Activated naive CD4-positive, alpha-beta T cell treated with Interleukin-2 at 50 U/mL for 16 hours (primary cell): ENCODE measurements at regions not wholly inside any gene's neighbourhood (a gene's known extent, or its start where the extent isn't known, plus 50 kb on each side); places are given as distances from the start of the nearest gene placed in this dataset.

Experiments
- DNase-seq: peaks from one replicate; pipeline ENCODE4 v3.0.0-alpha.2; 2020

DNA sequence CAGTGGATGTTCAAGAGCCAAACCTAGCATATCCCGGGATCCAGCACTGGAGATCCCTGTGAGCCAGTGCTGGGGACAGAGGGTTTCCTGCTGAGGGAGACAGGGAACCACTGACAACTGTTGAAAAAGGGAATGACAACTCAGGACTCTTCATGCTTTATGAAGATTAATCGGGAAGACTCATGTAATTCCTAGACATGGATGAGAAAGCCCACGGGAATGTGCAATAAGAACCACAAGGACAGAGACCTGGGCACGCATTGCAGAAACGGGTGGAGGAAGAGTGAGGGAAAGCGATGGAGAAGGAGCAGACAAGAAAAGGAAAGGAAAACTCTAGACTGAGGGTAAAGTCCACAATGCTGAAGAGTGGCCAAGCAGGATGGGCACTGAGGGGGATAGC lies 296.0 kb downstream of the PCNX1 start:
- DNase-seq, result no peak

DNA sequence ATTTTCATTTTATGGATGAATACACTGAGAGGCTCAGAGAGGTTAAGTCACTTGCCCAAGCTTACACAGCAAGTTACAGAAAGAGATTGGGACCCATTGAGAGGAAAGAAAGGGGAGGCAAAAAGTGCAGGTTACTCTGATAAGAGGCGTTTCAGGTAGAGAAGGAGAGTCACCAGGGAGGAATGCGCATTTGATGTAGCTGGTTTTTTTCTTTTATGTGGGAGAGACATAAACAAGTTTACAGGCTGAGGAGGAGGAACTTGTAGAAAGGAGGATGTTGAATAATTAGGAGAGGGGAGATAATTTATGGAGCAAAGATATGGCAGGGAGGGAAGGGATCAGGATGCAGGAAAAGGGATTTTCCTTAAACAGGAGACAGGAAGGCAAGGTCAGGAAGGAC lies 297.0 kb downstream of the PCNX1 start:
- no peak for DNase-seq

DNA sequence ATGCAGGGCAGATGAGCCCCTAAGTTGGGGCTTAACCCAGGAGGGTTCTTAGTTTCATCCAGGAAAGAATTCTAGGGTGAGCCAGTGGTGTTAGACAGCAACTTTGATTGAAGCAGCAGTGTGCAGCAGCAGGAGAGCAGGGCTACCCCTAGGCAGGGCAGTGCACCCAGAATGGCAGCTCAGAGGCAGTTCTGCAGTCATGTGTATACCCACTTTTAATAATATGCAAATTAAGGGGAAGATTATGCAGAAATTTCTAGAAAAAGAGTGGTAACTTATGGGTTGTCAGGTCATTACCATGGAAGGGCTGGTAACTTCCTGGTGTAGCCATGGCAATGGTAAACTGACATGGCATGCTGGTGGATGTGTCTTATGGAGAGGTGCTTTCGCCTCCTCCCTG lies 297.5 kb downstream of the PCNX1 start:
- no peak for DNase-seq

DNA sequence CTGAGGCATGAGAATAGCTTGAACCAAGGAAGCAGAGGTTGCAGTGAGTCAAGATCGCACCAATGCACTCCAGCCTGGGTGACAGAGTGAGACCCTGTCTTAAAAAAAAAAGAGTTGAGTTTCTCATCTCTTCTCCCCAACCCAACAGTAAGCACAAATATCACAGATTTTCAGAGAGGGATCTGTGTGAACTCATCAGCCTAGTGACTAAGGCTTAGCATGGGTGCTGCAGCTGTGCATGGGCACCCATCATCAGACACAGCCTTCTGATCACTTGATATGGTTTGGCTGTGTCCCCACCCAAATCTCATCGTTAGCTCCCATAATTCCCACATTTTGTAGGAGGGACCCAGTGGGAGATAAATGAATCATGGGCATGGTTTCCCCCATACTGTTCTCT lies 298.9 kb downstream of the PCNX1 start:
- DNase-seq, result no peak

DNA sequence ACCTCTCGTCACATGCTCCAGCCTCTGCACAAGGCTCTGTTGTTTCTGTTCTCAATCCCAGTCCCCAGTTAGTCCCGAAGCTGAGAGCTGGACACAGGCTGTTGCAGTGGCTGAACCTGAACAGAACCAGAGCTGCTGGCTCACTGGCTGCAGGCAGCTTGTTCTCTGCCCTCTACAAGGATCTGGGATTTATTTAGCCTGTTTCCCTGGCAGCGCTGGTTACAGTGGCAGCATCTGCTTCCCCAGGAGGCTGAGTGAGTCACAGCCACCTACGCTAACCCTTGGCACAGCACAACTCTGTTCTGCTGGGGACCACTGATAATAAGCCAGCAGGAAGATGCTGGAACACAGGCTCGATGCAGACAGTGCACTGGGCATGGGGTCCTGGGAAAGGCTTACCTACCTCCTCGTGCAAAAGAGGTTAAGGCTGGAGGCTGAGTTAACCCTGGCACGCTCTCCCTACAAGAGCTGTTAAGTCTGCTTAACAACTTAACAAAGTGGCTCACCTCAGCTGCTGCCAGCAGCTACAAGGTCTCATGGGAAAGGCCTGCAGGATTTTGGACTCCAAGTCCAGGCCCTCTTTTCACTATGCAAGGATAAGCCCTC lies 299.6 kb downstream of the PCNX1 start:
- DNase-seq, result no peak

DNA sequence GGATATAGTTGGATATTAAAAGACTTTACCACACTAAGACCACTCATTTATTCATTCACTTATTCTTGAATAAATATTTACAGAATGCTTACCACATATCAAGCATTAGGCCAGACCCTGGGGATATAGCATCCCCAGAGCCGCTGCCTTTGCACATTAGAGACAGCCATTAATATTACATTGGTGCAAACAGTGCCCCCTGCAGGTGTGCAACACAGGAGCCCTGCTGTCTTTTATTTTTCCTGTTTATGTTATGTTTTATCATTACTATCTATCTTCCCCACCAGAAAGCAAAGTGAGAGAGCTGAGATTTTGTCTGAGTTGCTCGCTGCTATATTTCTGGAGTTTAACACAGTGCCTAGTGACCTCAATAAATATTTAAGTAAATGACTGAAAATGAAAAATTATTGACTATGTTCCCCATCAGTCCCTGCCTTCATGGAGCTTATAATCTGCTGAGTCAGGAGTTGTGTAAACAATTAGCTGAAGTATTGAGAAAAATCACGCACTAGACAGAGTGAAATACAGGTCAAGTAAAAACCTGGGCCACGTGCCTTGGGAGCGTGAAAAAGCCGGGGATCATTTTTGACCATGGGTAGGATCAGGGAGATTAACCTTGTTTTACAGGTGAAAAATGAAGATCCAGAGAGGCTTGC lies 301.6 kb downstream of the PCNX1 start:
- no peak for DNase-seq

DNA sequence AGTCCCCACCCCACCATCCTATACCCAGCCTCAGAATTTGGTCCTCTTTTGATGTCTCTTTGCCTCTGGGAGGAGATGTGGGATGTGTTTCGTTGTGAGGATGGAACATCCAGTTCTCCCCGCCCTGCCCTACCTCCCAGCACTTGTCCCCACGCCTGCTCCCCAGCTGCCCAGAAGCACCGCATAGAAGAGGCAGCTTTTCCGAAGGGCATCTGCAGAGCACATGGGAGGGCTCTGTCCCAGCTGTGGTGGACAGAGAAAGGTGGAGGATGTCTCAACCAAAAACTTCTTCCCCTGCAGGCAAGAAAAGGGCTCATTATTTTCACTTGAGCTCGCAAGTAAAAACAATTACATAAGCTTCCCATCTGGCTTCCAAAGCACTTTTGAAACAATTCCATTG lies 302.6 kb downstream of the PCNX1 start:
- DNase-seq, result no peak

DNA sequence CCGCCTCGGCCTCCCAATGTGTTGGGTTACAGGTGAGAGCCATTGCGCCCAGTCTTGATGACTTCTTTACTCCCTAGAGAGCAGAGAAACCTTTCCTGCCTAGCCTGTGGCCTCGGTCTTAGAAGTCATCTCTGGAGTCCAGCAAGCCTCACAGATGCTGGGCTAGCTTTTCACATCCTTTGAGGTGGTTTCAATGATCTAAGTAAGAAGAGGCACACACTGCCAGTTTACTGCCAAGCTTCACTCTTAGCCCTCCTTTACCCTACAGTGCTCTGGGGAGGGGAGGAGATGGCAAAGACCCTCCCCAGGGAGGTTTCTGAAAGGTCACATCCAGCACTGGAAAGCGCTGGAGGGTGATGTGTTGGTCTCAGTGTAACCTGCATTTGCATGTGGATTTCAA lies 304.8 kb downstream of the PCNX1 start:
- DNase-seq, result no peak

DNA sequence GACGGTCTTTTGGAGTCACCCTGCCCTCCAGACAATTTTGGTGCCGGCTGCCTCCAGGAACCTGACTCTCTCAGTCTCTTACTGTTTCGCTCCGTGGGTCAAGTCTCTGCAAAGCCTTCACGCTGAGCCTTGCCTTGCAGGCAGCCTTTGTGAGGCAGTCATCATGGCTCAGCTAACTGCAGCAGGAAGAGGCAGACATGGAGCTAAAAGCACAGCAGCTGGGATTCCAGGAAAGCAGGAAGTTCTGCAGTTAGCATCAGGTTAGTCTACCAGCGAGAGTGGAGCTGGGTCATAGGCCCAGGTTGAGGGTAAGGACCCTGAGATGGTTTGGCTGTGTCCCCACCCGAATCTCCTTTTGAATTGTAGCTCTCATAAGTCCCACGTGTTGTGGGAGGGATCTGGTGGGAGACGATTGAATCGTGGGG lies 305.4 kb downstream of the PCNX1 start:
- DNase-seq, result no peak

DNA sequence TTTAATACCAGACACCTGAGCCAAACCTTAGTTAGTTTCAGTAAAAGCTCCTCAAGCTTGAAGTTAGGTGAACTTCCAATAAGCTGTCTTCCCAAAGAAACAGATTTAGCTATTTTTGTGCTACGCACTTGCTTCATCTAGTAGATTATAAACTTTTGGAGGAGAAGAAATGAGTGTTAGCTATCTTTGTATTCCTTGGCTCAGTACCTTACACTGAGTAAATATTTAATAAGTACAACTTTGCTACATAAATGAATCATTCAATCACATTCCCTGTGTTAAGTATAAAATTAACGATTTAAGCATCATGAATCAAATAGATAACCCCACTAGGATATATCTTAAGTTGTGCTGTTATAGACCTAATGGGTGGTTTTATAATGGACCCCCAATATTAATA lies 307.0 kb downstream of the PCNX1 start:
- no peak for DNase-seq

DNA sequence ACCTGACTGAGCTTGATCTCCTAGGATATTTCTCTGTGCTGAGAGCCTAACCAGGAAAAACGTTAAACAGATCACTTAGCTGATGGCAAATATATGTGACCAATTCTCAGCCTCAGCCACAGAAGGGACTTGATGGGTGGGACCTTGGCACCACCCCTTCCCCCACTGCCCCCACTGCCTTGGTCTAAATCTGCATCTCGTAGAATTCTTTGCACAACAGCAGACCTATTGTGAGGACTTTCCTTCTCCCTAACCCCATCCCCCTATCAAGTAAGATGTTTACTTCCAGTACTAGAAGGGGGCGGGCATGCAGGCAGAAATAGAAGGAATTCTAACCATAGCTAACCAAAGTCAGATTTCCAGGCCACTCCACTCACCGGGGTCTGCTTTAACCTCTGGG lies 313.2 kb downstream of the PCNX1 start:
- DNase-seq, result no peak

DNA sequence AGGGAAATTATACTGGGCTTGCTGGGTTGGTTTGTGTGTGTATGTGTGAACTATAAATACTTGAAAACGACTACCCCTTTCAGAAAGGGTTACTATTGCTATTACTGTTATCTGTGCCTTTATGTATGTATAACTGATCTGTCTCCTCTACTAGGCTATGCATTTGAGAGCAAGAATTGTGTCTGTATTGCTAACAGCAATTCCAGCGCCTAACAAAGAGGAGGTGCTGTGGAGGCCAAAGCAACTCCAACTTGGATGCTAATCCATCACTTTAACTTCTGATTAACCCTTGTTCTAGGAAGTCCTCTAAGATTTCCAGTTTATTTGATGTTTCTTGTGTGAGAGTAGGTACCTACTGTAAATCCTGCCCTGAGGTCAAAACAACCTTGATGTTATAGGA lies 313.9 kb downstream of the PCNX1 start:
- no peak for DNase-seq

DNA sequence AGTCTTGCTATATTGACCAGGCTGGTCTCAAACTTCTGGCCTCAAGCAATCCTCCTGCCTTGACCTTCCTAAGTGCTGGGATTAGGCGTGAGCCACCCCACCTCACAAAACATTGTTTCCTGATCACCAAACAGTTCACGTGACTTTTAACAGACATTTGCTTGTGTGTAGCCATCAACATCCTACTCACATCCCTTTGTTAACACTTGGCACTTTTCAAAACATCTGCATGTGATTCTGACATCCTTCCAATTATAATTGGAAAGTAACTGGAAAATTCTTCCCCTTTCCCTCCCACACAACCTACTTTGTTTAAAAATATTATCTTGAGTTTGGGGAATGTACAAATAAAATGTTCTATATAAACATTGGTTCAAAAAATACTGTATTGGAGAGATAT lies 317.9 kb downstream of the PCNX1 start:
- no peak for DNase-seq

DNA sequence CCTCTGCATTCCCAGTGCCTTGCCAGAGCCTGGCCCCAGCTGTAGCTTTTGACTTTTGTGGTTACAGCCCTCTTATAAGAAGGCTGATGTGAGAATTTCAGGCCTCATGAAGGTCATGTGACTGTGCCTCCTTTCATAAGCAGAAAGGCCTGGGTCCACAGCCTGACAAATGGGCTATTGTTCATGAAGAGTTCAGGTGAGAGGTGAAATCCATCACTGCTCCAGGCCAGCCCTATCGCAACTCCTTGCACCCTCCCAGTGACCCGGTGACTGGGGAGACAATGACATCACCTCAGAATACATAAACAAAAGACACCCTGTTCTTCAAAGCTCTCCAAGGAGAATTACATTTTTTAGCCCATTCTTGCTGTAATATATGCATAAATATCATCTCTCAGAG lies 321.5 kb downstream of the PCNX1 start:
- DNase-seq, result no peak

DNA sequence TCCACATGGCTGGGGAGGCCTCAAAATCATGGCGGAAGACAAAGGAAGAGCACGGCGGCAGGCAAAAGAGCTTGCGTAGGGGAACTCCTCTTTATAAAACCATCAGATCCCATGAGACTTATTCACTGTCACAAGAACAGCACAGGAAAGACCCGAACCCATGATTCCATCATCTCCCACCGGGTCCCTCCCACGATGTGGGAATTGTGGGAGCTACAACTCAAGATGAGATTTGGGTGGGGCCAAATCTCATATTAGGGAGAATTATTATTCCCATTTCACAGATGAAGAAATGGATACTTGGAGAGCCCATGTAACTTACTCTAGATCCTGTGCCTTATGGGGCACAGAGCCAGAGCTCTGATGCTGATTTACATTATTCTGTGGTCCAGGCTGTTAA lies 322.6 kb downstream of the PCNX1 start:
- no peak for DNase-seq

DNA sequence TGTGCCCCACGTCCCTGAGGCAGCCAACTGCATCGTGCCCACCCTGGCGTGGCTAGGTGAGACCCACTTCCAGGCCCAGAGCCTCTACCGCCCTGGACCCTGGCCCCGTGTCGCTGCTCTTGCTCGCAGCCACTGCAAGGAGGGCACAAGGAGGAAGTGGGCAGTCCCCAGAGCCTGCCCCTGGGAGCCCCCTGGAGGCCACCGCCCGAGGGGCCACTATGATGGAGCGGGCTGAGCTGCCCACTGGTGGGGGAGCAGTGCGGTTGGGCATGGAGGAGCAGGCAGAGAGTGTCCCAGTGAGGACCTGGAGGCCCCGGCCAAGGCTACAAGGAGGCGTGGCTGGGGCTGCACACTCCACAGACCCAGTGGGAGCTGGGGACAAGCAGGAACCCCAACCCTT lies 323.6 kb downstream of the PCNX1 start:
- DNase-seq, result no peak

DNA sequence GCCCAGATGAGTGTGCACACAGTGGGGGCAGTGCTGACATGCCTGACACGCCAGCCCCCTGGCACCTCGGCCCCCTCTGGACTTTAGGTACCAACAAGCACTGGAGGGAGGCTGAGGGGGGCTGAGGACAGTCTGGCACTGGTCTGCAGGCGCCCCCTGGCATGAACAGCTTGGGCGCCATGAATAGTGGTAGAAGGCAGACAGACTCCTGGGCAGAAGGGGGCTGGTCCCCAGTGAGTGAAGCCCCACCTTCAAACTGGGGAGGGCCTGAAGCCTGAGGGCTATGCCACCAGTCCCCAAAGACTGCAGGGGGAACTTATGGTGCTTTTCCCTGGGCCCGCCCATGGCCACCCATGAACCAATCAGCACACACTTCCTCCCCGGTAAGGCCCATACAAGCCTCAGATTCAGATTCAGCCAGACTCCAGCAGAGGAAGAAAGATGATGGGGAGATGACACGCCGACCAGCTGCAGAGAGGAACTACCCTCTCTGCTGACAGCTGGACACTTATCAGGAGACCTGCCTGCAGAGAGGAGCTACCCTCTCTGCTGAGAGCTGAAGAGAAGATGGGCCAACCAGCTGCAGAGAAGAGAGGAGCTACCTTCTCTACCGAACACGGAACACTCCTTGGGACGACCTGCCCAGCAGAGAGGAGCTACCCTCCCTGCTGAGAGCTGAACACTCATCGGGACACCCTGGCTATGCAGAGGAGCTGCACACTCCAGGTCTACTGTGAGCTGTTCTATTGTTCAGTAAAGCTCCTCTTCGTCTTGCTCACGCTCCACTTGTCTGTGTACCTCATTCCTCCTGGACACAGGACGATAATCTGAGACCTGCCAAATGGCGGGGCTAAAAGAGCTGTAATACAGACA lies 324.5 kb downstream of the PCNX1 start:
- DNase-seq, result no peak

DNA sequence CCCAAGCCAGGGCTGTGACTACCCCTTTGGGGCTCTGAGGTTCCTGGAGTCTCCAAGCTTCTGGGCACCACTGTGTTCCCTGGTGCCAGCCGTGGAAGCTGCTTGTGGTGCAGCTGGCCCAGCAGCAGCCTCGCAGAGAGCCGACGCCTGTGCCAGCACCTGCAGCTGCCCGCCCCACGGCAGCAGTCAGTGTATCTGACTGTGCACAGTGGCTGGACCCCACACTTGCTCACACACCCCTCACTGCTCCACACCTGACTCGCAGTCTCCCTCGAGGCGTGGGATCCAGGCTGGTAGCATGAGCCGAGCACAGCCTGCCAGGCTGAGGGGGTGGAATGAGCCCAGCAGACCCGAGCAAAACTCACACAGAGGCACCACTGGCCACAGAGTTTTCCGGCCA lies 325.2 kb downstream of the PCNX1 start:
- no peak for DNase-seq

DNA sequence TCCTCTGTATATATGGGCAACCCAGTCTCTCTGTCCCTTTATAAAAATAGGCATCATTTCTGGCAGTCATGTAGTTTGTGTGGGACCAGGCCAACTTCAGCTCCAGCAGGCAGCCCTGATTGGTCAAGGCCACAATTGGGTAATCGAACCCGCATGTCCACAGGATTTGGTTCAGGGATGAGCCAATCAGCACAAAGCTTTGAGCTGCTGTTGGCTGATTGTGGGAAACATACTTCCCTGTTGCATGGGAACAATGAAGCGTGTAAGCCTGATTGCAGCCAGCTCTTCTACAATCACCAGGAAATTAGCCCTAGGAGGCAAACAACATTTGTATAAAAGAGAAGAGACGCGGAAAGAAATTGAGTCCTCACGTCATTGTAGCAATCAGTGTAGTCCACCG lies 328.6 kb downstream of the PCNX1 start:
- DNase-seq, result no peak

DNA sequence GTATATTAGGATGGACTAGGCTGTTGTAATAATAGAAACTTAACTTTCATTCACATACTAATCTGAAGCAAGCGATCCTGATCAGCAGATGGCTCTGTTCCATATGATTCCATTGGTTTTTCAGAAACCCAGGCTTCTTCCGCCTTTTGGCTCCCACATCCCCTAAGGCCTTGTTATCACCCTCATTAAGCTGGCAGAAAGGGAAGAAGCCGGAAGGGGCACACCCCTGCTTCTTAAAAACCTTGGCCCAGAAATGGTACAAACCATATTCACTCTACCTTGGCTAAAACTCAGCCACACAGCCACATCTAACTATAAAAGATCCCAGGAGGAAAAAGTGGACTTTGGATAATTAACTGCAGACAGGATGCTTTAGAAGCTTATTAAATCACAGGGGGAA lies 329.2 kb downstream of the PCNX1 start:
- DNase-seq, result no peak

DNA sequence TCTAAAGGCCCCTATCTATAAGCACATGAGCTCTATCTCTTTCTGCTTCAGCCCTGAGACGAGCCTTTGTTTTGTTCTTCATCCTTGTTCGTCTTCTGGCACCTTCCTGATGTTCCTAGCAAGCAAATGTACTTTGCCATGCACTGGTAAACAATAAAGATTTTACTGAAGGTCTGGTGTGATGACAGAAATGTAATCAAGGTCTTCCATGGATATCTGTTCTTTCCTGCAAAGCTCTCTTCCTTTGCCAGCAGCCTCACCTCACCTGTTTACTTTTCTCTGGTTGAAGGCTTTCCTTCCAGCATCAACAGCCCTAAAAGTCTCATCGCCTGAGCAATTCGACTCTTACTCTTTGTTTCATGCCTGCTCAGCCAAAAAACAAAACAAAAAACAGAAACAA lies 330.3 kb downstream of the PCNX1 start:
- DNase-seq, result no peak

DNA sequence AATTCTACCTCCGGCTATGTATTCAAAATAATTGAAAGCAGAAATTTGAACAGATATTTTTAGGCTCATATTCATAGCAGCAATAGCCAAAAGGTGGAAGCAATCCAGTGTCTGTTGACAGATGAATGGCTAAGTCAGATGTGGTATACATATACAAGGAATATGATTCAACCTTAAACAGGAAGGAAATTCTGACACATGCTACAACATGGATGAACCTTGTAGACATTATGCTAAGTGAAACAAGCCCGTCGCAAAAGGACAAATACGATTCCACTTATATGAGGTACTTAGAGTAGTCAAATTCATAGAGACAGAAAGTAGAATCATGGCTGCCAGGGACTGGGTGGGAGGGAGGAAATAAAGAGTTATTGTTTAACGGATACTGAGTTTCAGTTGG lies 331.6 kb downstream of the PCNX1 start:
- DNase-seq, result no peak

DNA sequence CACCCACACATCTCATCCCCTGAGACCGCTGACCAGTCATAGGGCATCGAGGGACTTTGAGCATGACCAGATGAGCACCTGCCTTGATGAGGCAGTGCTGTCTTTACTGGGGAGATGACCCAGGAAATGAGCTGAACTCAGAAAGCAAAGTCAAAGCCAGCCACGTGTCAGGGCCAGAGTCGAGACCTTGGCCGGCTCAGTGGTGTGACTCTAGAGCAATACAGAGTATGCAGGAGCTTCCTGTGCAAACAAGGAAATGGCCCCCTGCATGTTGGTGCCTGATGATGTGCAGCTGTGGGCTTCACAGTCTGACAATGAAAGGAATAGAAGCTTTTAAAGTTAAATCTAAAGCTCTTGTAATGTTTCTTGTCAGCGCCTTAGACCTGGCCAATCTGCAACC lies 332.9 kb downstream of the PCNX1 start:
- DNase-seq, result no peak

DNA sequence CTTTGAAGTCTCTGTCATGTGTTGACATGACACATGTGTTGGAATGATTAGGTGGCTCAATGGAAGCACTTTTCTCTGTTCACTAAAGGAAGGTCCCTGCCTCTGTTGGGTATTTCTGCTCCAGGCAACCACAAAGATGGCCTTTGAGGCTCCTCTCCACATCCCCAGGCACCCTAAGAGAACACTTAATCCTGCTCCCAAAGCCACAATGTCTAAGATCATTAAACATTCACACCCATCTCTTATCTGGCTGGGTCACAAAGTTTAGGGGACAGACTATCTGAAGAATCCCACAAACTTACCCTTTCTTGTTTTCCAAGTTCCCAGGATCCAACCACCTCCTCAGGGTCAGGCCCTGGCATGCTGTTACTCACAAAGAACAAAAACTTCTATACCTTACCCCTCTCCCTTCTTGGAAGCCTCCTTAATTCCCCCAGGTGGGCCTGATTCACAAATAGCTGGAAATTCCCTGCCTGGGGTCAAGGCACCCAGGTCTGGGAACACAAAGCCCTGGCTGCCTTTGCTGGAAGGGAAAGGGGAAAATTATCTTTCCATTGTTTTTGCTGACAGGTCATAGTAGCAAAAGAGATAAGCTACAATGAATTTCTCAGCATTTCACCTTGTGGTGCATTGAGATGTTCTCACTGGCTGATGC lies 333.7 kb downstream of the PCNX1 start:
- no peak for DNase-seq
